Stimulated activated CD4-positive, alpha-beta T cell treated with anti-CD3 and anti-CD28 coated beads, Interleukin-15, amount 100 ng/mL, for 24 hours (primary cell): ENCODE measurements at regions not wholly inside any gene's neighbourhood (a gene's known extent, or its start where the extent isn't known, plus 50 kb on each side); places are given as distances from the start of the nearest gene placed in this dataset.

Experiments
- DNase-seq: peaks from one replicate; pipeline ENCODE4 v3.0.0-alpha.2; 2020

DNA sequence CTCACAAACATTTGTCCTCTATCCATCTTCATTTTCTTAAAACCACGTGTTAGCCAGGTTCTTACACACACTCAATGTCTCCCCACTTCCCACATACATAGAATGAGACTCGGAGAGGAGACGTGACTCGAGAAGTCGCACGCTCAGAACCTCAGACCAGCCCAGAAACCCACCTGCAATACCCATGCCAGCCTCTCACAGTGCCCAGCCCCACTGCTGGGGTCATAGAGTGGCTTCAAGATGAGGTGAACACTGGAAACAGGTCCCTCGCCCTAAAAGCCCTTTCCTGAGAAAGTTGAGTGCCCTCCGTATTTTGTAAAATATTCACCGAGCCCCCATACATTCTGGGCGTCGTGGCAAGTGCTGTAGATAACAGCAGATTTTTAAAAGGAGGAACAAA lies 487.4 kb downstream of the EIPR1 start:
- no peak for DNase-seq

DNA sequence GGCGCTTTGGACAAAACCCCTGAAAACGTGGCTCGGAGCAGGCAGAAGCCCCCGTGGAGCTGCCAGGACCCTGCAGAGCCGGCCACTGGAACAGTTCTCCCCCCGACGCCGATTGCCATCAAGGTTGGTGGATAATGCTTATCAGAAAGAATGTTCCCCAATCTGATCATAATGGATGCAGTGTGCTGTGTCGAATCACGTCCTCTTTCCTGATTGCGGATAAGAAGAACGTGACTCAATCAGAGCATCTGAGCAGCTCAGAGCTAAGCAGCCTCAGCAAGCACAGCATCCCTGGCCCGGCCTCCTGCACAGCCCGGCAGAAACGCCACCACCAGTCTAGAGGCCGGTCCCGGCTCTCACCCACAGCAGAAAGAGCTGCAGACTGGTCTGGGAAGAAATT lies 488.0 kb downstream of the EIPR1 start:
- DNase-seq = no peak

DNA sequence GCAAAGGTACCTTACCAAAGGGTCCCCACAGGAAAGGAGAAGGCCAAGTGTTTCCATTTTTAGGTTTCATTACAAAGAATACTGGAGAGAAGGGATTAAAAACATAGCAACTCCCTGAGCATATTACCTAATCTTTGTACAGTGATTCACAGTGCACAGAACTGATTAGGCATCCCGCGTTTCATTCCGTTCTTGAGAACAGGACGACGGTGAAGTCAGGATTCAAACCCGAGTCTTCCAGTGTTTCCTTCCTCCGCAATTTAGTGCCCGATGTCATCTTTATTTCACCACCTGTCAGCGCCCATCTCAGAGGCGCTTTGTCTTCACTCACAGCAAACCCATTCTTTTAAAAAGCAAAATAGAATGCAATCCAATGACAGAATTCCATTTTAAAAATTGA lies 488.5 kb downstream of the EIPR1 start:
- DNase-seq = no peak

DNA sequence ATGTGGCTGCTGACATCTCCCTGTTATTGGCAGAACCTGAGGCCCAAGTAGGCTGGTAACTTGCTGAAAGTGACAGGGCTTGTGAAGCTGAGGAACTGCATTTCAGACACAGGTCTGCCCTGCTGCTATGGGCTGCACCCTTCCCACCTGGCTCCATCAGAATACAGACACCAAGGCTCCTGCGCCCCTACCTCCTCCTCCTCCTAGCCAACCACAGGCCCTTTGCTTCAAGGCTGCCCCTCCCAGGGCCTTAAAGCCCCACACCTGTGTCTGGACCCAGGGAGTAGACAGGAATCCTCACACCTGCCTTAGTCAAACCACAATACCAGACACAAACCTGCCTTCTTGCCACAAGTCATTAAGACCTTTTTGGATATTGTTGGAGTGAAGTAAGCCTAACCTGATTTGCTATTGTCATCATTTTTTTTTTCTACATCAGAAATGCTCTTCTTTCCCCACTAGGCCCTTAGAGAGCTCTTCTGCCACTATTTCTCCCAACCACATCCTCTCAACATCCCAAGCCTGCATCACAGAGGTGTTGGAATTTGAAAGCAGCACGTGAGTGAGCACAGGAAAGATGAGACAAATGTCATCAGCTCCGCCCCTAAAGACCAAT lies 489.7 kb downstream of the EIPR1 start:
- no peak for DNase-seq

DNA sequence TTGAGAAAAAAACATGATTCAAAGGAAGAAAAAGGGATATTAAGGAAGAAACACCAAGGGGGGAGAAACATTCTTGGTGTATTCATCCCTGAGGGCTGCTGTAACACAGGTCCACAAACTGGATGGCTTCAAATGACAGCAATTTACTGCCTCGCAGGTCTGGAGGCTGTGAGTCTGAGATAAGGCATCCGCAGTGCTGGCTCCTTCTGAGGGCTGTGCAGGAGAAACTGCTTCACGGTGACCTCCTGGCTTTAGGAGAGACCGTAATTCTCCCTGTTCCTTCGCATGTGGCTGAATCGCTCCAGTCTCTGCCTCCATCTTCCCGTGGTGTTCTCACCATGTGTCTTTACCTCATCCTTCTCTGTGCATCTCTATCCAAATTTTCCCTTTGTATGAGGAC lies 490.7 kb downstream of the EIPR1 start:
- DNase-seq = no peak

DNA sequence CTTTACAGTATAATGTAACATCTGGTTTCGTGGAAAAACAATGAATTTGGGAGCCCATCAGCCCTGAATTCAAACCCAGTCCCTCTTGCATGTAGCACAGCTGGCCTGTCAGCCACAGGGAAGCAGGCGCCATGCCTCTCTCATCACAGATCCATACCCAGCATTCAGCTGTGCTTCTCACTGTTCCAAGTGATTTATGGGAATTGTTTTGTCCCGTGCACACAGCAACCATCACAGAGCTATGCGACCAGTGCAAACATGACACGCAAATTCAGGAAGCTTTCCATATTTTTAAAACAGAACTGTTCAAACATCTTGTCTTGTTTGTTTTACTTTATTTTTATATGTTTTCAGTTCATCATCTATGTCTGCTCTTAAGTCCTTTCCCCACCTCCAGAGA lies 496.1 kb downstream of the EIPR1 start:
- no peak for DNase-seq

DNA sequence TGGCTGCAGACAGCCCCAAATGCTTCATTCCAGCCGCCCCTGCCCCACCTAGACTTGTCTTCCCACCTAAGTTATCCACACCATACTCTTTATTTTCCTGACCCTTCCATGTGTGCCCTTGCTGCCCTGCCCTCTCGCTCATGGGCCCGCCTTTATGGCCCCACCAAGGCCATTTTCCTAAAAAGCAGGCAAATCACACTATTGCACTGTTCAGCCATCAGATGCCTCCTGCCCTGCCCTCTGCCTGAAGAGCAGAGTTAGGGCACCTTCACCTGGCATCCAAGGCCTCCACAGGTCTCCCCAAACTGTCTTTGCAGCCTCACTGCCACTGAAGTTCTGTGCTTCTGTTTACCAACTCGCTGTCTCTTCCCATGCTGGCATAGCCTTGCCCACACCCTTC lies 496.7 kb downstream of the EIPR1 start:
- DNase-seq = no peak

DNA sequence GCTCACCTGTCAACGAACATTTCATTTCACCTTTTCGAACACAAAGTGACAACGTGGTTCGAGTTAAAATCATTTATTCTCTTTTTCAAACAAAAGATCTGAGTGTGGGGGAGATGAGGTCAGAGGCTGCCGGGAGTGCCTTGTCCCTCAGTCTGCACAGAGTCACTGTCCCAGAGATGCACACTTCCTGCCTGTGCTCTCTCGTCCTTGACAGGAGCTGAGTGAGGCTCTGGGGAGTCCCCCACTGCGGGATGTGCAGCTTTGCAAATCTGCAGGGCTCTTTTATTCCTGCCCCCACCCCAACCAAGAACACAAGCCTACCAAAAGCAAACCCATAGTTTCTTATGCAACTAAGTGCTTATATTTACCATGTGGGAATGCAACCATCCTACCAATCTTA lies 497.8 kb downstream of the EIPR1 start:
- no peak for DNase-seq

DNA sequence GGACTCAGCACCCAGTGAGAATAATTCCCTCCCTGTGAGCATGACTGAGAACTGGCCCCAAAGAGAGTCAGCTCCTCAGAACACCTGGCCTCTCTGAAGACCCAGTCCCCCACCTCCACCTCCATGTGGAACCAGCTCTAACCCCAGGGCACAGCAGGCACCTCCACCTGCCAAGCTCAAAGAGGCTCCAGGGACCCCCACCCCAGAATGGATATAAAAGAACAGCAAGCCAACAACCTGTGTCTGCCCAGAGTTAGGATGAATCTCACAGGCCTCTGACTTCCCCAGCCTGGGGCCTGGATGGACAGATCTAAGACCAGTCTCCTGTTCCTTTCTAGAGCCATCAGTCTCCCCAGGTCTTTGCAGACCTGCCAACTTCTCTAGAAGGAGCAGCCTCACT lies 498.5 kb downstream of the EIPR1 start:
- DNase-seq = no peak

DNA sequence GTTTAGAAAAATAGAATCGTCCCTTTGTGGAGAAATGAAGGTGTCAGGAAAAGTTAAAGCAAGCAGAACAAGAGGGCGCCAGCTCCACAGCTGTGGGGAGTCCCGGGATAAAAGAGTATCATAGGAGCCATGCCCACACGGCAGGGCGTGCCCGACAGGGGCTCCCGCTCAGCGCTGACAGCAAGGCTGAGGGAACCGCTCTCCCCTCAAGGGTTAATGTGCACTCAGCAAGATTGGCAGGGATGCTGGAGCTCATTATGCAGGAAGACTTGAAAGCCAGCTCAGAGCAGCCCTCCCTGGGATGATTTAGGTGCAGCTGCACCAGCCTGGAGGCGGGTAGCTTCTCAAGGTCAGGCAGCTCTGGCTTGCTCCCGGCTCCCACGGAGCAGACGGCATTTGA lies 500.2 kb downstream of the EIPR1 start:
- no peak for DNase-seq

DNA sequence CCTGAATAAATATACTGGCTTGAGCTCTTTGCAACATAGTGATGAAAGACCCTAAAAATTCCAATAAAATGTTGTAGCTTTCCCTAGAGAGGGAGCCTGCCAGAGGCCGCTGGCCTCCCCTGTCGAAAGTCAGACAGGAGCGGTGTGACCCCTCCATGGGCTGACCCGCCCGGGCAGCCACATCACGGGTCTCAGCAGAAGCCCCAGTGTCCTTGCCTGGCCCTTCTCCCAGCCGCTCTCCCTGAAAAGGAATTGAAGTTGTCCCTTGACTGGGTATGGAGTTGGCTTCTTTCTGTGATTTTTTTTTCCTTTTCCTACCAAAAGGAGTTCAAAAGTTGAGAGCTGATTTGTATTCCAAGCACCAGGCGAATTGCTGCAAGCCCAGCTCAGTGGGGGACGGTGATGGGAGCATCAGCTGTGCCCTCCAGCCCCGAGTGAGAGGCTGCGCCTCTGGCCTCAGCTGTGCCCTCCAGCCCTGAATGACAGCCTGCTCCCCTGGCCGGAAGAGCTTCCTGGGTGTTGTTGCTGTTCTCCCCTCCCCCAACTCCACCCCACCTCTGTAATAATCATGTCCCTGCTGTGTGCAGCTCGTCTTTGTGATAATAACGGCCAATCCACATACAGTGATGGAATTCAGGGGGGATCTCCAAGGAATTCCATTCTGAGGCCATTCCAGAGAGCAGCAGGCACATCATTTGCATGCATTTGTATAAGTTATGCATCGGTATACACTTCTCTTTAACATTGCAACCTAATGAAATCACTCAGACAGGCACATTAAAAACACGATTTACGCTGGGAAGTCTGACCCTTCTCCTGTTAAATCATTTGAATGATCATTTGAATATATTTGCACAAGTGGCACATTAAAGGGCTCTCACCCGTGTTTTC lies 501.0 kb downstream of the EIPR1 start:
- no peak for DNase-seq

DNA sequence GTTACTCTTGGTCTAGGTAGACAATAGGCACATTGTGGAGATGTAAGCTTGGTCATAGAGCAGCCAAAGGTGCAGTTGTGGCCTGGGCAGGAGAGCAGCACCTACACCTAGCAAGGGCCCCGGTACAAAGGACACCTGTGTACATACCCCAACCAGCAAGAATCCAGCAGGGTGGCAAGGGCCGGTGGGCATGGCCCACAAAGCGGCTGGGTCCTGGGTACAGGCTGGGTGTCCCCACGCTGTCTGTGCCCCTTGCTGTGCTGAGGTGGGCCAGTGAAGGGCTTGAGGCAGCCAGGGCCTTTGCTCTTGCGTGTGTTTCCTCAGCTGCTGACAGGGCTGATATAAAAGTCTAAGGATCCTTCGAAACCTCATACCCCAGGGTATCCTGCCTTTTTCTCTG lies 501.8 kb downstream of the EIPR1 start:
- no peak for DNase-seq

DNA sequence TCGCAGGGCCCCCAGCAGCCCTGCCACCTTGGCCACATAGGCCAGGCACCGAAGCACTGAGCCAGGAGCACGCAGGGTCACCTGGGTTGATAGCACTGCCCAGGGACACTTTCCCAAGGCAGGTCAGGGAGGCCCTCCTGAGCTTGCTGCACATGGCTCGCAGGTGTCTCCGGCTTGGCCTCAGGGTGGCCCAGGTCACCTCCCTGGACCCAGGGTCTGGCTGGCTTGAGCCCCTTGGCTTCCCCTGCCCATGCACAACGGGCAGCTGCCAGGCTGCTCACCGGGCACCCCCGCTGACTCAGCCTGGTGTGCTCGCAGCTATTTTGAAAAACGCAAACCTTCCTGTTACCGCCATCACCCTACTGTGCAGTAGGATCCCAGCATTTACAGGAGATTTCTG lies 502.3 kb downstream of the EIPR1 start:
- DNase-seq = no peak

DNA sequence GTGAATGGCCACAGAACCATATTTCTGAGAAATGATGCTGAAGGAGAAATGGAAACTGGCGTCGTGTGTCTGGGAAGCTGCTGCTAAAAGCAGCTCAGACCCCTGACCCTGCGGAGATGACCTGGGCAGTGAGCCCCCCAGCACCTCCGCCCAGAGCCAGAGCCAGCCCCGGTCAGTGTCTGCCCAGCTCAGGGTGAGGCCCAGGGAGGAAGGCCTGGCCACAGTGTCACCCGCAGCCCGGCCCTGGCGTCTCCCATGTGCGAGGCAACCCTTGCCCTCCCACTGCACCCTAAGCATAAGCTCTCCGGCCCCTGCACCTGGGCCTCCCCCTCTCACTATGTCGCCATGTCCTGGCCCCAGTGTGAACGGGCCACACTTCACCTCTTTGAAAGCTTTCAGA lies 502.8 kb downstream of the EIPR1 start:
- no peak for DNase-seq

DNA sequence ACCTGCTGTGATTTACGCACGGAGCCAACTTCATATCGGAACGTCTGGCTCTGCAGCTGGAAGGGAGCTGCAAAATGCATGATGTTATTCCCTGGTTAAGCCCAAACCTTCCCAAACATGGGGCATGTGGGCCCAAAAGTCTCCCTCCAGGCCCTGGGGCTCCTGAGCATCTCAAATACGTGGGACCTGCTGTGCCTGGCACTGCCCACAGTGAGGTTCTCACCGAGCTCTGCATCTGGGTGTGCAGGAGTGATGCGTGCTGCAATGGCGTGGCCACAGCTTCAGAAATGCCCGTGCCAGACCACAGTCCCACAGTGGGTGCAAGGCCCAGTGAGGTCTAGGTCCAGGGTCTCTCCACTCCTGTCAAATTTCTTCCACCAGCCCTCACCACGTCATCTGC lies 503.3 kb downstream of the EIPR1 start:
- no peak for DNase-seq

DNA sequence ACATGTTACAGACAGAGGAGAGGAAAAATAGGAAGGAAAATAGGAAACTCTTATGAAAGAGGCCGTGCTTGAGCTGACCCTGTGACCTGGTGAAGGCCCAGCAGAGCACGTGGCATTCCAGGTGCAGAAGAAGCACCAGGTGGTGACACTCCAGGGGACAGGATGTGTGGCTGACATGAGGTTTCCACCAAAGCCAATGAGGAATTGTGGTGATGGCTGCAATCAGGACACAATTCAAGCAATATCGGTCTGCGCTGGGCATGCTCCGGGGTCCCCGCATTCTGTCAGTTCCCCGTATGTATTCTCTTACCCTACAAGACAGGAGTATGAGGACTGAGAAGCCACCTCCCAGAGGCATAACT lies 504.2 kb downstream of the EIPR1 start:
- no peak for DNase-seq

DNA sequence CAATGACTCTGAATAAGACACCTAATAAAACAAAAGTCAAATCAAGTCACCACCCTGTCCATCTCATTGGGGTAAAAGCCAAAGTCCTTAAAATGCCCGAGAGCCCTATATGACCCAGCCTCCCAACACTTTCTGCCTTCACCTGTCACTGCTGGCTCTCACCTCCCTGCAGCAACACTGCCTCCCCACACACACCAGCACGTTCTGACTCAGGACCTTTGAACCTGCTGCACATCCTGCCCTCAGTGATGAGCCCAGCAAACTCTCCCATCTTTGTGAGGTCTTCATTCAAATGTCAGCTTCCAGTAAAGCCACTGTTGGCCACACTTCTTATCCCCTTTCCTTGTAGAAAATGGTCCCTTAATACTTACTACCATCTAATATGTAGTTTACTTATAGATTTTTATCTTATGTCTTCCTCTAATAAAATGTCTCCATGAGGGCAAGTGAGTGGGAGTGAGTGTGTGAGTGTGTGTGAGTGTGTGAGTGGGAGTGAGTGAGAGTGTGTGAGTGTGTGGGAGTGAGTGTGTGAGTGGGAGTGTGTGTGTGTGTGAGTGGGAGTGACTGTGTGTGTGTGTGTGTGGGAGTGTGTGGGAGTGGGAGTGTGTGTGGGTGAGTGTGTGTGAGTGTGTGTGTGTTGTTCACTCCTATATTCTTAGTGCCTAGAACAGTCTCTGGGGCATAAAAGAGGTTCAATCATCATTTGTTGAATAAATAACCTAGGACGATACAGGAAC lies 504.7 kb downstream of the EIPR1 start:
- no peak for DNase-seq

DNA sequence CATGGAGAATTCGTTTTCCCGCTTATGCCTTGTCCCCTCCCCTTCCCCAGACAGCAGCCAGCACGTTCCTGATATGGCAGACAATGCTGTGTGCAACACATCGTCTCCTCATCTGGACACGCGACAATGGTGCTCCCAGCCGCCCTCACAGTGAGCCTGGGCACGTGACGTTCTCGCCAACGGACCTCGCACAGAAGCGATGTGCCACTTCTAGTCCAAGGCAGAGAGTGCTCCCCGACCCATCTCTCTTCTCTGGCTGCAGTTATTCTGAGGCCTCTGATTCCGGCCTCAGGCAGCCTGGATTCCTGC lies 505.4 kb downstream of the EIPR1 start:
- no peak for DNase-seq

DNA sequence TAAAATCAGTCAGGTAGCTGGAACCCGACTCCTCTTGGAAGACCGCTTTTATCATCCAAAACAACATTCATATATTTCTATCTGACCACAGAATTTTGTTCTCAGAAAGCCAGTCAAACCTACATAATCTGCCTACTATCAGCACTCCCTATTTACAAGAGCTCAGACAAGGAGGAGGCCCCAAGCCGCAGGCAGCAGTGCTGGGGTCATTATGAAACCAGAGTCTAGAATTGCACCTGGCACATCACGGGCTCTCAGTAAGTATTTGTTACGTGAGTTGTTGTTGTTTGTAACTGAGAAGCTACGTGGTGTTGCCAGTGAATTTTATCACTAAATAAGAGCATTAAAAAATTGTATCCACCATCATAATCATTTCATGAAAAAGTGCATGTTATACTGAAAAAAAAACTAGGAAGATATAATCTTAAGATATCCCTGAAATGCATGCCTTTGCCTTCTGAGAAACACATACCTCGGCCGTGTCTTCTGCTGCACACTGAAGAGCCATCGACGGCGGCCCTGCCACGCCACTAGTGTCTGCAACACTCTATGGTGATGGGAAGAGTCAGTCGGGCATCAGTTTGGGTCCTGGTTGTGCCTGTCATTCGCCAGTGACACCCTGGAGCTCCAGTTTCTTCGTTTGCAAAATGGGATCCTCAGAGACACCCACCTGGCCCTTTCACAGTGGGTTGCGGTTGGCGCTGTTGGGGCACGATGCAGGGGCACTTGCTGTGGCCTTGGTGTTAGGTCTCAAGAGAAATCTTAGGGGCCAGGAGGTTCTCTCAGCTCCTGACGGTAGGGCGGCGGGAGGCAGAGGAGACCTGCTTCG lies 505.9 kb downstream of the EIPR1 start:
- DNase-seq = no peak

DNA sequence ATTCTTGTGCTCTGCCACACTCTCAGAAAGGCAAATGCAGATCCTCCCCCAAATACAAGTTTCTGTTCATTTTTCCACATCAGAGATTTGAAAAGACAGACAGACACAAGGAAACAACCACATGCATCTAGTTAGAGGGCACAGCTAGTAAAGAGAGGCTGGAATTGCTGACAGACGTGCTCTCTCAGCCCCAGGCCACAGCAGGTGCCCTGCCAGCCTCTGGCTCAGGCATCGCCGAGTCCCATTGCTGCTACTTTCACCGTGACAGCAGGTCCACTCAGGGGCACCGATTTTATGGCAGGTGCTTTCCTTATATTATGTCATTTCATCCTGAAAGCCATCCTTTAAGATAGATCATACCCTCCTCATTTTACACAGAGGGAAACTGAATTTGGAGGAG lies 507.5 kb downstream of the EIPR1 start:
- no peak for DNase-seq

DNA sequence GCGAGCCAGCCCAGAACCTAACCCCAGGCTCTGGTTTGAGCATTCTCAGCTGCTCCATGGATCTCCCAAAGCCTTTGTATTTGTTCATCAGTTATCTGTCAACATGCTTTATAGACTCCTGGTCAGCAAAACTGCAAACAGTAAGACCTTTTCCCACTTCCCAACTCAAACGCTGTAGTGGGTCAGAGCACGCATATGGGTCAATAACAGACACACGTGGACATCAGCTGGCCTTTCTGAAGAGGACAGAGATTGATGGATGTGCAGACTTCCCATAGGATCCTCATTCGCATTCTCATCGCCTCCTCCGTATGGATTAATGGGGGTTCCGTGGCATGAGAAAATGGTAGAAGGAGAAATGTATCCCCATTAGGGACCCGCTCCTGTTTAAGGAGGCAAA lies 508.1 kb downstream of the EIPR1 start:
- DNase-seq = no peak

DNA sequence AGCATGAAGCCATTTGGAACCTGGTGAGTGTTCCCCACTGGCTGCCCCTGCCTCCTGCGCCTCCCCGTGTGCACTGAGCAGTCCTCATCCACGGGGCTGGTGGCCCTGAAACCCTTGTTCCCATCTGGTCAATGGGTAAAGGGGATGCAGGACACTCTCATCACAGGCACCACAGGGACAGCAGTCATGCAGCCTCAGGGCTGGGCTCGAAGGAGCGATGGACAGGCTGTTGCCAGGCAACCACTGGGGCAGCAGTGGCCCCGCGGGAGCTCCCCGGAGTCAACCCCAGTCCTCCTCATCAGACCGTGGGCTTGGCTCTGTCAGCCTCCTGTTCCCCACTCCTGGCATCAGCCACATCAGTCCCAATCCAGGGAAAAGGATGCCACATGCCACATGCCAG lies 509.5 kb downstream of the EIPR1 start:
- DNase-seq = no peak

DNA sequence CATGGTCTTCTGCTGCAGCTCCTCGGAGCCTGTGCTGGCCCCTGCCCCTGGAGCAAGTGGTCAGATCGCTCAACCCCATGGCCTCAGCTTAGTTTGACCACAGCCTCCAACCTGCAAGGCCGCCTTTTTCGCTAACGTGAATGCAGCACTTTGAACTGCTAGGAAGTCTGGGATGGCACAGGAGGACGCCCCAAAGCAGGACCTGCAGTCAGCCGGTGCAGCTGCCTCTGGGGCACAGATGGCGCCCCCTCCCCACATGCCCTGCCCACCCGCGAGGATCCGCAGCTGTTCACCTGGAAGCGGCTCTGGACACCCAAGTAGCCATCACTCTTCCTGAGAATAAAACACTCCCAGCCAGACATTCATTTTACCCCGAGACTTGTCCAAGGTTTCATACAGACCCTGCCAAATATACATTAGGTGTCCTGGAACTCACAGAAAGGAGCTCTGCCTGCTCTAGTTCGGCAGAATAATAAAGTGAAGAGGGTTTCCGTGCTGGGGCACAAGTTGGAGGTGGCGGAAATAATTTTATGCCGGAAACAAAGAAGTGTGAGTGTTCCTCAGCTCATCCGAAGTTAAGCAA lies 510.1 kb downstream of the EIPR1 start:
- DNase-seq = no peak
